ENCODE measurements at regions not wholly inside any gene's neighbourhood (a gene's known extent, or its start where the extent isn't known, plus 50 kb on each side); places are given as distances from the start of the nearest gene placed in this dataset.
"Not testable (repeated sequence)": the region's sequence is repeated elsewhere in the genome, so short reads cannot be mapped to it uniquely, and the experiment has no call there.

GRCh38 chr9:13939701-13940490, 374.0 kb downstream of the NFIB start:
- DNase-seq = no peak

GRCh38 chr9:13939134-13939533, 374.8 kb downstream of the NFIB start:
- DNase-seq = no peak

- DNase-seq = no peak
Measured at GRCh38 chr9:13934416-13934815, 379.5 kb downstream of the NFIB start.

GRCh38 chr9:13933268-13933656, 380.7 kb downstream of the NFIB start:
- no peak for DNase-seq

GRCh38 chr9:13932528-13933267, 381.2 kb downstream of the NFIB start:
- no peak for DNase-seq

- DNase-seq = no peak
Measured at GRCh38 chr9:13929013-13929412, 384.9 kb downstream of the NFIB start.

- DNase-seq = no peak
Measured at GRCh38 chr9:13923381-13923780, 390.6 kb downstream of the NFIB start.

- DNase-seq = no peak
Measured at GRCh38 chr9:13920557-13920956, 393.4 kb downstream of the NFIB start.

GRCh38 chr9:13919401-13919800, 394.5 kb downstream of the NFIB start:
- no peak for DNase-seq

- no peak for DNase-seq
Measured at GRCh38 chr9:13917534-13917933, 396.4 kb downstream of the NFIB start.

GRCh38 chr9:13915591-13916301, 398.2 kb downstream of the NFIB start:
- no peak for DNase-seq

- DNase-seq = no peak
Measured at GRCh38 chr9:13915131-13915530, 398.8 kb downstream of the NFIB start.

GRCh38 chr9:13911473-13911872, 402.5 kb downstream of the NFIB start:
- DNase-seq = no peak

- DNase-seq = not testable (repeated sequence)
Measured at GRCh38 chr9:13907842-13908241, 406.1 kb downstream of the NFIB start.

- DNase-seq = no peak
Measured at GRCh38 chr9:13904746-13905145, 409.2 kb downstream of the NFIB start.

- DNase-seq = no peak
Measured at GRCh38 chr9:13904311-13904710, 409.6 kb downstream of the NFIB start.

GRCh38 chr9:13902286-13903066, 411.5 kb downstream of the NFIB start:
- no peak for DNase-seq

- DNase-seq = no peak
Measured at GRCh38 chr9:13901176-13901575, 412.8 kb downstream of the NFIB start.

- no peak for DNase-seq
Measured at GRCh38 chr9:13900449-13900848, 413.5 kb downstream of the NFIB start.

- DNase-seq = no peak
Measured at GRCh38 chr9:13899924-13900323, 414.0 kb downstream of the NFIB start.

GRCh38 chr9:13898957-13899356, 415.0 kb downstream of the NFIB start:
- no peak for DNase-seq

- DNase-seq = no peak
Measured at GRCh38 chr9:13896922-13897835, 416.8 kb downstream of the NFIB start.
